DOHH2 (cell line): ENCODE measurements at regions not wholly inside any gene's neighbourhood (a gene's known extent, or its start where the extent isn't known, plus 50 kb on each side); places are given as distances from the start of the nearest gene placed in this dataset.

ENCODE experiments used
- H3F3A ChIP-seq: fragments of 200-600 bp; sonication (generic), shearing (Covaris generic); 2 replicates; pipeline ENCODE4 v1.6.0; 2016; ENCODE audit warnings: antibody characterized with exemption, mild to moderate bottlenecking; ENCODE audit not compliant: control insufficient read depth, insufficient read depth
- H3K27ac ChIP-seq: fragments of 200-600 bp; sonication (generic); 2 replicates; pipeline ENCODE4 v1.5.1; 2014; ENCODE audit warnings: low read depth, mild to moderate bottlenecking, low read length, moderate library complexity
- H3K27me3 ChIP-seq: fragments of 200-600 bp; sonication (generic); 2 replicates; pipeline ENCODE4 v1.6.1; 2014; ENCODE audit warnings: mild to moderate bottlenecking, low read length, mixed read lengths; ENCODE audit not compliant: control insufficient read depth
- H3K36me3 ChIP-seq: fragments of 200-600 bp; sonication (generic); 2 replicates; pipeline ENCODE4 v1.6.1; 2014; ENCODE audit warnings: mild to moderate bottlenecking, low read length, moderate library complexity, mixed read lengths; ENCODE audit not compliant: control insufficient read depth
- H3K4me1 ChIP-seq: fragments of 200-600 bp; sonication (generic); 2 replicates; pipeline ENCODE4 v1.6.1; 2014; ENCODE audit warnings: mild to moderate bottlenecking, low read length, mixed read lengths; ENCODE audit not compliant: control insufficient read depth
- H3K4me2 ChIP-seq: fragments of 200-600 bp; sonication (generic); 2 replicates; pipeline ENCODE4 v1.6.0; 2014; ENCODE audit warnings: mild to moderate bottlenecking, low read length, moderate library complexity
- H3K4me3 ChIP-seq: fragments of 200-600 bp; sonication (generic); 2 replicates; pipeline ENCODE4 v1.5.1; 2014; ENCODE audit warnings: mild to moderate bottlenecking, low read length, mixed read lengths
- H3K79me2 ChIP-seq: fragments of 200-600 bp; sonication (generic); 2 replicates; pipeline ENCODE4 v1.6.1; 2014; ENCODE audit warnings: mild to moderate bottlenecking, low read length, mixed read lengths; ENCODE audit not compliant: control insufficient read depth
- H3K9me2 ChIP-seq: fragments of 200-600 bp; sonication (generic); replicated peaks from 2 replicates; pipeline ENCODE4 v1.6.1; 2014; ENCODE audit warnings: mild to moderate bottlenecking, low read length, mixed read lengths; ENCODE audit not compliant: control insufficient read depth
- H3K9me3 ChIP-seq: fragments of 200-600 bp; sonication (generic); 2 replicates; pipeline ENCODE4 v1.6.1; 2014; ENCODE audit warnings: antibody characterized with exemption, low read length, mixed read lengths; ENCODE audit not compliant: control insufficient read depth, insufficient read depth
- H4K20me1 ChIP-seq: fragments of 200-600 bp; sonication (generic); 2 replicates; pipeline ENCODE4 v1.6.0; 2014; ENCODE audit warnings: low read depth, mild to moderate bottlenecking, antibody characterized with exemption, low read length, moderate library complexity; ENCODE audit not compliant: control insufficient read depth, insufficient read depth
- EZH2phosphoT487 ChIP-seq: fragments of 200-600 bp; sonication (generic); IDR thresholded peaks from 2 replicates; pipeline ENCODE4 v1.6.1; 2017; ENCODE audit warnings: borderline replicate concordance, mild to moderate bottlenecking, antibody characterized with exemption, low read length, moderate library complexity, mixed read lengths
- TF ChIP-seq, protein P1 (sequence below): fragments of 200-600 bp; sonication (generic); IDR thresholded peaks from one replicate; pipeline ENCODE4 v1.5.1; 2014; ENCODE audit warnings: antibody characterized with exemption, mild to moderate bottlenecking, low read depth, low read length; ENCODE audit not compliant: poor library complexity, severe bottlenecking

DNA sequence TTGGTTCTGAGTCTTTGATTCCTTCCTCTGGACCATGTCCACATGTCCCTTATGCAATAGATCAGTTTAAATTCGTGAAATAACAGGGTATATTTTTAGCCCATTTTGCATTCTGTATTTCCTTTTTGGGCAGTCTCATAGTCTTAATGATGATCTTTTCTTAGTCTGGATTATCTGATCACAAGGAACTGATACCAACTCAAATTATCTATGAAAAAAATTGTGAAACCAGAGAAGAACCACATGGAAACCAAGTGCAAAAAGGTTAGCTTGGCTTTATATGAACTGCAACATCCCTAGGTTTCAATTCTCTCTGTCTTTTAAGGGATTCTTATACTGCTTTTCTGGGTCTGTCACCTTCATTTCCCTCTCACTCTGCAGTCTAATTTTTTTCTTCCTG lies 608.6 kb upstream of the AADAT start:
- no peak for TF ChIP-seq EZH2phosphoT487
- TF ChIP-seq, protein P1, sequence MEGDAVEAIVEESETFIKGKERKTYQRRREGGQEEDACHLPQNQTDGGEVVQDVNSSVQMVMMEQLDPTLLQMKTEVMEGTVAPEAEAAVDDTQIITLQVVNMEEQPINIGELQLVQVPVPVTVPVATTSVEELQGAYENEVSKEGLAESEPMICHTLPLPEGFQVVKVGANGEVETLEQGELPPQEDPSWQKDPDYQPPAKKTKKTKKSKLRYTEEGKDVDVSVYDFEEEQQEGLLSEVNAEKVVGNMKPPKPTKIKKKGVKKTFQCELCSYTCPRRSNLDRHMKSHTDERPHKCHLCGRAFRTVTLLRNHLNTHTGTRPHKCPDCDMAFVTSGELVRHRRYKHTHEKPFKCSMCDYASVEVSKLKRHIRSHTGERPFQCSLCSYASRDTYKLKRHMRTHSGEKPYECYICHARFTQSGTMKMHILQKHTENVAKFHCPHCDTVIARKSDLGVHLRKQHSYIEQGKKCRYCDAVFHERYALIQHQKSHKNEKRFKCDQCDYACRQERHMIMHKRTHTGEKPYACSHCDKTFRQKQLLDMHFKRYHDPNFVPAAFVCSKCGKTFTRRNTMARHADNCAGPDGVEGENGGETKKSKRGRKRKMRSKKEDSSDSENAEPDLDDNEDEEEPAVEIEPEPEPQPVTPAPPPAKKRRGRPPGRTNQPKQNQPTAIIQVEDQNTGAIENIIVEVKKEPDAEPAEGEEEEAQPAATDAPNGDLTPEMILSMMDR, result no peak
- no peak overlapping the region for H3K4me2 ChIP-seq

DNA sequence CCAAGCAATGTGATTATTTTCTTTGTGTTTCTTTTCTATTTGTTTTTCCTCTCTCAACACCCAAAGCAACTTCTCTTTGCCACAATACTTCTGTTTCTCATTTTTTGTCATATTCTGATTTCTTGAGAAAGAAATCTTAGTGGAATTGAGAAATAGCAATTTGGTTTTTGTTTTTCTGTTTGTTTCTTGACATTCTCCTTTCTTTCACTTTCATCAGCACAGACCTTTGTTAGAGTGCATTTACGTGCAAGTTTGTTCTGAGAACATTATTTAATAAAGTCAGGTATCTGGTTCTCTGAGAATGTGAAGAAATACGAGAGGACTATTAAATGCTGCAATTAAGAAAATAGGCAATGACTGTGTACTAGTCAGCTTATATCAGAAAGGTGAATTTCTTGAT lies 608.1 kb upstream of the AADAT start:
- H3K4me3 ChIP-seq, result no peak overlapping the region
- no peaks in the 10 kb centered on the region for H3K9me2 ChIP-seq
- no peak overlapping the region for H3K4me2 ChIP-seq
- H3K27me3 ChIP-seq, result no peaks in the 10 kb centered on the region
- no peaks in the 10 kb centered on the region for H4K20me1 ChIP-seq
- no peaks in the 10 kb centered on the region for H3K36me3 ChIP-seq
- no peaks in the 10 kb centered on the region; the same call in 1 of the 2 replicates for H3K4me1 ChIP-seq
- no peaks in the 10 kb centered on the region for H3F3A ChIP-seq
- H3K79me2 ChIP-seq, result no peaks in the 10 kb centered on the region
- H3K9me3 ChIP-seq, result no peaks in the 10 kb centered on the region
- TF ChIP-seq, protein P1, result no peak
- TF ChIP-seq EZH2phosphoT487, result no peak
- no peak overlapping the region for H3K27ac ChIP-seq

More for the DNA sequence above, 608.6 kb upstream of the AADAT start:
- no peaks in the 10 kb centered on the region for H3K27me3 ChIP-seq
- H3K9me3 ChIP-seq, result no peaks in the 10 kb centered on the region
- H3K27ac ChIP-seq, result no peak overlapping the region
- H3K36me3 ChIP-seq, result no peaks in the 10 kb centered on the region
- no peaks in the 10 kb centered on the region for H4K20me1 ChIP-seq
- H3K4me3 ChIP-seq, result no peak overlapping the region
- H3F3A ChIP-seq, result no peaks in the 10 kb centered on the region
- no peaks in the 10 kb centered on the region for H3K9me2 ChIP-seq
- no peaks in the 10 kb centered on the region; the same call in 1 of the 2 replicates for H3K4me1 ChIP-seq
- no peaks in the 10 kb centered on the region for H3K79me2 ChIP-seq

DNA sequence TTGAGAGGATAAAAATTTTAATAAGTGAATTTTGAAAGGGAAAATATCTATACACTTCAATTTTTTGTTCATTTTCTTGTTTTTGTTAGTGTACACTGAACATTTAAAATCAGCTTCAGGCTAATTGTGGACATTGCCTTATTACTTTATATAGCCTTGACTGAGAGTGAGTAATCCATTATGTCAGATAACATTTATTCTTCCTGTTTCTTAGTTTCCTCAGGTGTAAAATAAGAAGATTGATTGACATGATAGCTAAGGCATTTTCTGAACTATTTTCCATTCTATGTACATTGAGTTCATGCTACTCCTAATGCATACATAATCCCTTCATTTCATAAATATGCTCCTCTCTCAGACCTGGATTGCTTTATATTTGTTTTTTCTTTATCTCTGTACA lies 607.3 kb upstream of the AADAT start:
- Histone ChIP-seq H3K4me3 (no peak overlapping the region), H4K20me1 (no peaks in the 10 kb centered on the region), H3F3A (no peaks in the 10 kb centered on the region), H3K27me3 (no peaks in the 10 kb centered on the region), H3K4me2 (no peak overlapping the region), H3K4me1 (no peaks in the 10 kb centered on the region; the same call in 1 of the 2 replicates), H3K9me2 (no peaks in the 10 kb centered on the region), H3K79me2 (no peaks in the 10 kb centered on the region), H3K9me3 (no peaks in the 10 kb centered on the region), H3K27ac (no peak overlapping the region), H3K36me3 (no peaks in the 10 kb centered on the region)
- no peak for TF ChIP-seq EZH2phosphoT487
- TF ChIP-seq, protein P1, result no peak

DNA sequence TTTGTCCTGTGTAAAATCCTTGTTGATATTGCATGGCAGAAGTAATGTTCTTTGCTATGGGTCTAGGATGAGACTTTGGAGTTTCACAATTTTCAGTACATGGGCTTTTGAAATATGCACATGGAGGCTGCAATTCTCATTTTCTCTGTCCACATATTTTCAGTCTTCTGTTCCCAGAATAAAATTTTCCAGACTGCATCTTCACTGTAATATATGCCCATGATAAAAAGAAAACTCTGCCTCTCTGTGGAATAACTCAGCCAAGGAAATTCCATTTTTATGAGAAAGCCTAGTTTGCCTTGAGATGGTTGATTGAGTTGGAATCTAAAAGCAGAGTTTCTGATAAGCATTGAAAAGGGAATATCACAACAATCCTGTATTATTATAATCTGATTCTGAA lies 601.4 kb upstream of the AADAT start:
- H3K36me3 ChIP-seq, result no peaks in the 10 kb centered on the region
- no peak overlapping the region for H3K4me2 ChIP-seq
- no peaks in the 10 kb centered on the region for H3F3A ChIP-seq
- no peaks in the 10 kb centered on the region for H4K20me1 ChIP-seq
- H3K4me1 ChIP-seq, result no peaks in the 10 kb centered on the region
- H3K4me3 ChIP-seq, result no peak overlapping the region
- no peaks in the 10 kb centered on the region for H3K27me3 ChIP-seq
- no peaks in the 10 kb centered on the region for H3K9me2 ChIP-seq
- TF ChIP-seq, protein P1, result no peak
- TF ChIP-seq EZH2phosphoT487, result no peak
- no peaks in the 10 kb centered on the region for H3K79me2 ChIP-seq
- no peaks in the 10 kb centered on the region for H3K9me3 ChIP-seq
- no peak overlapping the region for H3K27ac ChIP-seq
